Pancreas (tissue), 10 donors: ENCODE measurements at regions not wholly inside any gene's neighbourhood (a gene's known extent, or its start where the extent isn't known, plus 50 kb on each side); places are given as distances from the start of the nearest gene placed in this dataset.

Experiments
- ATAC-seq, 4 donors: fragments of 200-7000 bp; cut with Tn5 transposase; one replicate each; pipeline versions ENCODE4 v1.8.0 to v1.9.1; 2020; ENCODE audit warnings: mild to moderate bottlenecking in 4 of 4, moderate library complexity in 4 of 4
- DNase-seq, 6 donors: peaks; one replicate each; pipeline ENCODE4 v3.0.0-alpha.2; 2020
- FAIRE-seq: peaks from 2 replicates; lab custom pipeline; 2012; peaks lifted over from hg19 to GRCh38; lab: Jason Lieb, UNC
- H3K27ac ChIP-seq, 4 donors: fragments of 200-600 bp; sonication (generic); 1 replicate in 3 of 4; 2 replicates in 1 of 4; pipeline versions ENCODE4 v1.5.0 to v1.8.0; 2020
- H3K27me3 ChIP-seq, 4 donors: fragments of 200-600 bp; one replicate each; pipeline ENCODE4 v1.8.0; 2021
- H3K36me3 ChIP-seq, 3 donors: fragments of 200-600 bp; sonication (generic) in 1 of 3; one replicate each; pipeline versions ENCODE4 v1.5.0 to v1.8.0; 2020 to 2021
- H3K4me1 ChIP-seq, 3 donors: fragments of 200-600 bp; one replicate each; pipeline ENCODE4 v1.8.0; 2021
- H3K4me3 ChIP-seq, 4 donors: fragments of 200-600 bp; sonication (generic) in 2 of 4; one replicate each; pipeline versions ENCODE4 v1.5.0 to v1.8.0; 2020 to 2021
- H3K9me3 ChIP-seq, 4 donors: fragments of 200-600 bp; one replicate each; pipeline ENCODE4 v1.8.0; 2021
- CTCF ChIP-seq, 4 donors: fragments of 200-600 bp; sonication (generic) in 3 of 4; IDR thresholded peaks; one replicate each; pipeline versions ENCODE4 v1.5.0 to v1.8.0; 2021; ENCODE audit warnings: antibody characterized with exemption in 4 of 4
- WGBS, 2 donors: extraction: QIAGEN DNeasy Blood & Tissue Kit; methylation state at CpG; one replicate each; pipeline ENCODE4 v1.1.7; 2013; 5-methylcytosine and 5-hydroxymethylcytosine counted together
- intact Hi-C, 3 donors: fragments of 100-400 bp; cut with DNase I; formaldehyde crosslinking; loops; one replicate each; pipeline versions ENCODE4 v1.11.1 to v1.14.2; 2022
- donor health status: healthy with polysubstance abuse.
- donor health status: DM: no; HTN: no; CAD: no; lungs with moderate emphysema.
- donor health status: DM: no; HTN: no; CAD: no.
- donor health status: control.
- donor health status: control.
- donor health status: Bipolar disorder and iron deficiency.
- donor health status: DM: yes; HTN: yes; CAD: no.
- donor health status: DM: no; HTN: no; CAD: no.
- donor health status: DM: no; HTN: no; CAD: no.
- donor health status: DM: yes; HTN: yes; CAD: no.

- no peaks in the 10 kb centered on the region for H3K9me3 ChIP-seq
- H3K4me3 ChIP-seq = no peak overlapping the region
- no peaks in the 10 kb centered on the region for H3K27me3 ChIP-seq
- no peak for TF ChIP-seq CTCF (IDR thresholded peaks at IDR 0.05)
- FAIRE-seq = no peak
- intact Hi-C loops = no loop called here
- WGBS, 2 donors = 56 to 61% methylated on average over 8 of the region's 8 CpGs
- H3K36me3 ChIP-seq = no peaks in the 10 kb centered on the region
- H3K4me1 ChIP-seq = no peaks in the 10 kb centered on the region
- H3K27ac ChIP-seq = no peak overlapping the region
- peak in 1 of 4 donors; percentile 26 for ATAC-seq
- no peak for DNase-seq
These were observed 538.8 kb upstream of the B3GAT1 start for GRCh38 chr11:134950692-134951304.

- Histone ChIP-seq H3K27ac (no peak overlapping the region), H3K4me1 (no peaks in the 10 kb centered on the region)
These were observed 537.4 kb upstream of the B3GAT1 start for GRCh38 chr11:134949121-134950090.

GRCh38 chr11:134947556-134947955, 535.5 kb upstream of the B3GAT1 start:
- DNase-seq (no peak), ATAC-seq (no peak), FAIRE-seq (no peak)
- intact Hi-C loops = no loop called here
- H3K36me3 ChIP-seq = no peaks in the 10 kb centered on the region
- H3K4me3 ChIP-seq = no peak overlapping the region
- no peak for TF ChIP-seq CTCF (IDR thresholded peaks at IDR 0.05)
- no peaks in the 10 kb centered on the region for H3K9me3 ChIP-seq
- WGBS, 2 donors = 67 to 70% methylated on average over 10 of the region's 10 CpGs
- H3K27me3 ChIP-seq = no peaks in the 10 kb centered on the region
- H3K4me1 ChIP-seq = no peaks in the 10 kb centered on the region
- no peak overlapping the region for H3K27ac ChIP-seq

More at GRCh38 chr11:134949121-134950090, 537.4 kb upstream of the B3GAT1 start:
- FAIRE-seq (no peak), ATAC-seq (no peak), DNase-seq (no peak)
- Histone ChIP-seq H3K36me3 (no peaks in the 10 kb centered on the region), H3K27me3 (no peaks in the 10 kb centered on the region), H3K9me3 (no peaks in the 10 kb centered on the region), H3K4me3 (no peak overlapping the region)
- 55 to 66% methylated on average over 11 of the region's 11 CpGs for WGBS, 2 donors
- TF ChIP-seq CTCF (IDR thresholded peaks at IDR 0.05) = no peak
- intact Hi-C loops = no loop called here

GRCh38 chr11:134945993-134946392, 534.0 kb upstream of the B3GAT1 start:
- ATAC-seq = no peak
- H3K27me3 ChIP-seq = no peaks in the 10 kb centered on the region
- TF ChIP-seq CTCF (IDR thresholded peaks at IDR 0.05) = no peak
- H3K27ac ChIP-seq = no peak overlapping the region
- intact Hi-C loops = no loop called here
- FAIRE-seq = no peak
- H3K9me3 ChIP-seq = no peaks in the 10 kb centered on the region
- H3K4me3 ChIP-seq = no peak overlapping the region
- H3K36me3 ChIP-seq = no peaks in the 10 kb centered on the region
- no peak for DNase-seq
- H3K4me1 ChIP-seq = no peaks in the 10 kb centered on the region
- 54 to 58% methylated on average over 9 of the region's 9 CpGs for WGBS, 2 donors
